ENCODE measurements at regions not wholly inside any gene's neighbourhood (a gene's known extent, or its start where the extent isn't known, plus 50 kb on each side); places are given as distances from the start of the nearest gene placed in this dataset.

DNA sequence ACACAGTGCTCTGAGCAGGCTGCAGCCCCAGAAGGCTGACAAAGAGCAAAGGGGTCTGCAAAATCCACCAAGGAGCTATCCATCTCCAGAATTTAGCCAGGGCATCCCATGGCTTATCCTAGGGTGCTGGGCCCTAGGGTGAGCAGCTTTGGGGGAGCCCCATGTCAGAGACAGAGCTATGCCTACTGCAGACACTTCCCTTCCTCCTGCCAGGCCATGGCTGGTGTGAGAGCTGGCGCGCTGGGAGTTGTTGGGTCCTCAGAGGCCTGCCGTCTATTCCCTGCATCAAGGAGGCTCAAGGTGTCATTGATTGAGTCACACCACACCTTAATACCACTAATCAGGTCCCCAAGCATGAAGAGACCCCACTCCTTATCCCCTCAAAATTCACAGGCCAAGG, 85.3 kb upstream of the TP53I11 start:
- TF ChIP-seq, protein P1, sequence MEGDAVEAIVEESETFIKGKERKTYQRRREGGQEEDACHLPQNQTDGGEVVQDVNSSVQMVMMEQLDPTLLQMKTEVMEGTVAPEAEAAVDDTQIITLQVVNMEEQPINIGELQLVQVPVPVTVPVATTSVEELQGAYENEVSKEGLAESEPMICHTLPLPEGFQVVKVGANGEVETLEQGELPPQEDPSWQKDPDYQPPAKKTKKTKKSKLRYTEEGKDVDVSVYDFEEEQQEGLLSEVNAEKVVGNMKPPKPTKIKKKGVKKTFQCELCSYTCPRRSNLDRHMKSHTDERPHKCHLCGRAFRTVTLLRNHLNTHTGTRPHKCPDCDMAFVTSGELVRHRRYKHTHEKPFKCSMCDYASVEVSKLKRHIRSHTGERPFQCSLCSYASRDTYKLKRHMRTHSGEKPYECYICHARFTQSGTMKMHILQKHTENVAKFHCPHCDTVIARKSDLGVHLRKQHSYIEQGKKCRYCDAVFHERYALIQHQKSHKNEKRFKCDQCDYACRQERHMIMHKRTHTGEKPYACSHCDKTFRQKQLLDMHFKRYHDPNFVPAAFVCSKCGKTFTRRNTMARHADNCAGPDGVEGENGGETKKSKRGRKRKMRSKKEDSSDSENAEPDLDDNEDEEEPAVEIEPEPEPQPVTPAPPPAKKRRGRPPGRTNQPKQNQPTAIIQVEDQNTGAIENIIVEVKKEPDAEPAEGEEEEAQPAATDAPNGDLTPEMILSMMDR (IDR thresholded peaks at IDR 0.05): no peak
- TF ChIP-seq ELF1 (IDR thresholded peaks at IDR 0.05) (no peak), JUND (IDR thresholded peaks at IDR 0.05) (no peak), NFIC (IDR thresholded peaks at IDR 0.05; ENCODE audit: borderline replicate concordance) (no peak), SIN3A (IDR thresholded peaks at IDR 0.05; ENCODE audit: borderline replicate concordance, low read depth, low read length) (no peak), NRF1 (IDR thresholded peaks at IDR 0.05; ENCODE audit: low read depth, low read length) (no peak), MXI1 (IDR thresholded peaks at IDR 0.05; ENCODE audit: low read depth, low read length) (no peak), TAF1 (IDR thresholded peaks at IDR 0.05; ENCODE audit: borderline replicate concordance, low read depth, low read length) (no peak), EZH2phosphoT487 (IDR thresholded peaks at IDR 0.05; ENCODE audit: borderline replicate concordance, low read depth) (no peak)
- TF ChIP-seq, protein P2, sequence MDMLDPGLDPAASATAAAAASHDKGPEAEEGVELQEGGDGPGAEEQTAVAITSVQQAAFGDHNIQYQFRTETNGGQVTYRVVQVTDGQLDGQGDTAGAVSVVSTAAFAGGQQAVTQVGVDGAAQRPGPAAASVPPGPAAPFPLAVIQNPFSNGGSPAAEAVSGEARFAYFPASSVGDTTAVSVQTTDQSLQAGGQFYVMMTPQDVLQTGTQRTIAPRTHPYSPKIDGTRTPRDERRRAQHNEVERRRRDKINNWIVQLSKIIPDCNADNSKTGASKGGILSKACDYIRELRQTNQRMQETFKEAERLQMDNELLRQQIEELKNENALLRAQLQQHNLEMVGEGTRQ (IDR thresholded peaks at IDR 0.05; ENCODE audit: borderline replicate concordance, low read depth, low read length): no peak

All from SK-N-SH (cell line).